ENCODE measurements at regions not wholly inside any gene's neighbourhood (a gene's known extent, or its start where the extent isn't known, plus 50 kb on each side); places are given as distances from the start of the nearest gene placed in this dataset.

DNA sequence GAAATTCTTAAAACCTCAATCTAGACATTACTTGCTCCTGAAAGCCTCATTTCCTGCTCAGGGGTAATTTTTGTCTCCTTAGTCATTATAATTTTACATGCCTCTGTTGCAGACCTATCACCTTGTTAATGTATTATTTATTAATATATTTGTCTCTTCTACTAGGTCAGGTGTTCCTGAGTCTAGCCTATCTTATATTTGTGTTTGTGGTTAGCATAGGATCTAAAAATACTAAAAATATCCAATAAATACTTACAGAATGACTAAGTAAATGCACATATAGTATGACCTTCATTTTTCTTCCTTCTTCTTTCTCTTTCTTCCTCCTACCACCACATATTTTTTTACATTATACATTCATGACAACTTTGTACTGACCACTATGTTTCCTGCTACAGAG lies 268.9 kb upstream of the HS3ST5 start:
- intact Hi-C loops (cut with micrococcal nuclease), result no loop called here
- POLR2A ChIA-PET, result no interaction called here
- Mint-ChIP-seq H3K36me3 (ENCODE audit: low read depth) (no peaks in the 10 kb centered on the region), H3K9me3 (peaks cover 6% of the 10 kb centered on the region), H3K27ac (no peak overlapping the region), H3K27me3 (no peaks in the 10 kb centered on the region), H3K4me1 (no peaks in the 10 kb centered on the region), H3K4me3 (no peak overlapping the region)
- no peak for DNase-seq
- TF ChIP-seq CTCF (IDR thresholded peaks at IDR 0.05), result no peak
- CTCF ChIA-PET, result no interaction called here
- ATAC-seq (ENCODE audit: low read depth), result no peak

DNA sequence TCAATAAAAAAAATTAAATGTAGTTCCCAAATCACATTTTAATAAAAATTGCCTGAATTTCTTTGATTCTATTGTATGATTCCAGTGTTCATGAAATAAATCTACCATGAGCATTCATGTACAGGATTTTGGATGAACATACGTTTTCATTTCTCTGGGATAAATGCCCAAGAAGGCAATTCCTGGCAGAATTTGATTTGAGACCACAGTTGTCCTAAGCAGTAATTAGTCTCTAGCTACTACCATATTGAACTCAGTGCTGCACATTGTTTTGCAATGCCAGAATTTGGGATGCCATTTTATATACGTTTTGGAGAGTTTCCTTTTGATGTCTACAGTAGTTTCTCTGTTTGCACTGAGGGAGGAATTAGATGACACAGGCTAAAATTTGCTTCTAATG lies 265.3 kb upstream of the HS3ST5 start:
- ChIA-PET CTCF (no interaction called here), POLR2A (no interaction called here)
- H3K9me3 Mint-ChIP-seq, result peaks cover 6% of the 10 kb centered on the region
- no peak for TF ChIP-seq CTCF (IDR thresholded peaks at IDR 0.05)
- no peak for ATAC-seq (ENCODE audit: low read depth)
- no peaks in the 10 kb centered on the region for H3K4me1 Mint-ChIP-seq
- H3K4me3 Mint-ChIP-seq, result no peak overlapping the region
- H3K27ac Mint-ChIP-seq, result no peak overlapping the region
- H3K27me3 Mint-ChIP-seq, result no peaks in the 10 kb centered on the region
- intact Hi-C loops (cut with micrococcal nuclease), result no loop called here
- H3K36me3 Mint-ChIP-seq (ENCODE audit: low read depth), result no peaks in the 10 kb centered on the region
- no peak for DNase-seq

DNA sequence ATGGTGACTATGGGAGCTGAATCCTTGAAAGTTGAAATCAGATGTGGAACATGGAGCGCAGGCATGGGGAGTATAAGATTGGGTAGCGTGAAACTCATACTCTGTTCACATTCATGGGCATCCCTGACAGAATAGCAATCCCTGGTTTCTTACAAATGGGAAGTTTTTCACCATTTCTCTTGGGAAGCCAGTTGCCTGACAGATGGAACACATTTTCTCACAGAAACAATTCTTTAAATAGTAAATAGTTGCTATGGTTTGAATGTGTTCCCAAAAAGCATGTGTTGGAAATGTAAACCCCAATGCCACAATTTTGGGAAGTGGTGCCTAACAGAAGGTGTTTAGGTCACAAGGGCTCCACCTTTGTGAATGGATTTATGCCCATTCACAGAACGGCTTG lies 262.8 kb upstream of the HS3ST5 start:
- ATAC-seq (ENCODE audit: low read depth), result no peak
- no peaks in the 10 kb centered on the region for H3K27me3 Mint-ChIP-seq
- POLR2A ChIA-PET, result no interaction called here

DNA sequence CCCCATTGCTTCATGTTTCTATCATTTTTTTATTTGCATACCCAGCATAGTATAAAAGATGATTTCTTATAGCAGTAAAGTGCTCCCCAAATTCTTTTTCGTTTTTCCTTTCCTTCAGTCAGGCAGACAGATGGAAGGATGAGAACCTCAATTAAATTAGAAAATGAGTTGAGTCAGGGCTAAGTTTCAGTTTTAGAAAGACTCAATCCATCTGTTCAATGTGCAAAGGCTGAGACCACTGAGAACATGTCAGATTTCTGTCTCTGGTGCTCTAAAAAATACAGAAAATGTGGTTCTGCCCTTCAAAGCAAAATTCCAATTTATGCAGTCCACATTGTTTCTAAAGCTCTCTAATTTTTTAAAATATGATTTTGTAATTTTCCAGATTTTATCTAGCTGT lies 257.6 kb upstream of the HS3ST5 start:
- ATAC-seq (ENCODE audit: low read depth), result no peak
- no peak for DNase-seq
- intact Hi-C loops (cut with micrococcal nuclease), result no loop called here
- CTCF ChIA-PET, result no interaction called here
- Mint-ChIP-seq H3K4me3 (no peak overlapping the region), H3K9me3 (no peaks in the 10 kb centered on the region), H3K4me1 (no peaks in the 10 kb centered on the region), H3K27me3 (no peaks in the 10 kb centered on the region), H3K27ac (no peak overlapping the region), H3K36me3 (ENCODE audit: low read depth) (no peaks in the 10 kb centered on the region)
- POLR2A ChIA-PET, result no interaction called here
- no peak for TF ChIP-seq CTCF (IDR thresholded peaks at IDR 0.05)

More for the DNA sequence above, 262.8 kb upstream of the HS3ST5 start:
- H3K4me1 Mint-ChIP-seq, result no peaks in the 10 kb centered on the region
- intact Hi-C loops (cut with micrococcal nuclease), result no loop called here
- TF ChIP-seq CTCF (IDR thresholded peaks at IDR 0.05), result no peak
- H3K9me3 Mint-ChIP-seq, result peaks cover 1% of the 10 kb centered on the region
- no peak for DNase-seq
- H3K4me3 Mint-ChIP-seq, result no peak overlapping the region
- CTCF ChIA-PET, result no interaction called here
- no peaks in the 10 kb centered on the region for H3K36me3 Mint-ChIP-seq (ENCODE audit: low read depth)
- H3K27ac Mint-ChIP-seq, result no peak overlapping the region

GRCh38 chr6:114595591-114595990 lies 252.8 kb upstream of the HS3ST5 start:
- Mint-ChIP-seq H3K36me3 (ENCODE audit: low read depth) (no peaks in the 10 kb centered on the region), H3K27me3 (no peaks in the 10 kb centered on the region), H3K4me1 (no peaks in the 10 kb centered on the region), H3K27ac (no peak overlapping the region), H3K4me3 (no peak overlapping the region), H3K9me3 (no peaks in the 10 kb centered on the region)
- no peak for TF ChIP-seq CTCF (IDR thresholded peaks at IDR 0.05)
- intact Hi-C loops (cut with micrococcal nuclease), result no loop called here
- POLR2A ChIA-PET, result no interaction called here
- DNase-seq (no peak), ATAC-seq (ENCODE audit: low read depth) (no peak)
- CTCF ChIA-PET, result no interaction called here
